ENCODE measurements at regions not wholly inside any gene's neighbourhood (a gene's known extent, or its start where the extent isn't known, plus 50 kb on each side); places are given as distances from the start of the nearest gene placed in this dataset.

DNA sequence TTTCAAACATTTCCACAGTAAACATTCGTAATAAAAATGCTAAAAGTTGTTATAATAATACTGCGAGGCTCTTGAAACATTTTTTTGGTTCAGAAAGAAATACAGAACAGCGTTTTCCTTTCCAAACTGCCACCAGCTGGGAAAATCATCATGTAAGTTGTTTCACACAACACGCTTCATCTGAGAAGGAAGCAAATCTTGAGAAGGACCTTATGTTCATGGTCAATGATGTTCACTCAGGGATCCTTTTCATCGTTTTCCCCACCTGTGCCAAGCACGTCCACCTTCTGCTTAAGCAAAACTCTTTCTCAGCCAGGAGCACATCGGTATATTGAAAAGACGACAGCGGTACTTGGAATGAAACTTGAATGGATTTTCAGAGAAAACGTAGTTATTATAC lies 274.5 kb upstream of the ELAC2 start:
- Mint-ChIP-seq H3K27me3 (no peaks in the 10 kb centered on the region), H3K9me3 (peaks cover 3% of the 10 kb centered on the region), H3K27ac (no peak overlapping the region), H3K36me3 (no peaks in the 10 kb centered on the region), H3K4me1 (no peaks in the 10 kb centered on the region), H3K4me3 (no peak overlapping the region)
- DNase-seq (ENCODE audit: low spot score in 2 of 2) (no peak), ATAC-seq (ENCODE audit: low read depth) (no peak)

DNA sequence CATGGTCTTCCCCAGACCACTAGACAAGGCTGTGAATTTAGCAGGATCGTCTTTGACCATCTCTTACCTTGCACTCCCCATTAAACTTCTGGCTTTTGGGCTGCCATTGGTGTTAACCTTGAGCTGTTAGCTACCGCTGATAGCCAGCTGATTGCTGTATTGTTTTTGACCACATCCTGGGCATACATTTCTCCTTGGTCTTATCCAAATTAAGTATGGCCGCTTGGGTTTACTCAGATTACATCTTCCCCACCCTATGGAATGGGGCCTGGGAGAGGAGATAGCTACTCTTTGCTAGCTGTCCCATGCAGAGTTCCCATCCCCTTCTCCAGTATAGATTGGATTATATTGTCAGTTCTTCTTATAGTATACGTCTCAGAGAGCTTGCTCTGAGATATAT lies 270.4 kb upstream of the ELAC2 start:
- DNase-seq (ENCODE audit: low spot score in 2 of 2) = no peak
- ATAC-seq (ENCODE audit: low read depth) = no peak
- Mint-ChIP-seq H3K4me1 (no peaks in the 10 kb centered on the region), H3K27ac (no peak overlapping the region), H3K4me3 (no peak overlapping the region), H3K36me3 (no peaks in the 10 kb centered on the region), H3K9me3 (no peaks in the 10 kb centered on the region), H3K27me3 (no peaks in the 10 kb centered on the region)

DNA sequence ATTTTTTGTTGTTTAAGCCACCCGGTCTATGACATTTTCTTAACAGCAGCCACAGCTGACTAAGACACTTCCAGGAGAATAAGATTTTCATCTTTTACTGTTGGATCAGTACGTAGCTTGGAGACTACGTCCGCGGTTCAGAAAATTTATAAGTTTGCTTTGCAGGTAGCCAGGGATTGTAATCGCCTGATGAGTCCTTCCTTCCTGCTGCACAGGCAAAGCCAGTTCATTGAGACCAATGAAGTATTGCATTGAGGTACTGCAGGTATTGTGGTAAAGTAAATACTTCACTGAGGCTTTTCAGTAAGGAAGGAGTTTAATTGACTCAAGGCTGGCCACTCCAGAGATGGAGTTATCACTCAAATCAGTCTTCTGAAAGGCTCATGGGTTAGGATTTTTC lies 269.4 kb upstream of the ELAC2 start:
- Mint-ChIP-seq H3K4me1 (no peaks in the 10 kb centered on the region), H3K9me3 (no peaks in the 10 kb centered on the region), H3K4me3 (no peak overlapping the region), H3K27ac (no peak overlapping the region), H3K36me3 (no peaks in the 10 kb centered on the region), H3K27me3 (no peaks in the 10 kb centered on the region)
- DNase-seq (ENCODE audit: low spot score in 2 of 2) = no peak
- ATAC-seq (ENCODE audit: low read depth) = no peak

DNA sequence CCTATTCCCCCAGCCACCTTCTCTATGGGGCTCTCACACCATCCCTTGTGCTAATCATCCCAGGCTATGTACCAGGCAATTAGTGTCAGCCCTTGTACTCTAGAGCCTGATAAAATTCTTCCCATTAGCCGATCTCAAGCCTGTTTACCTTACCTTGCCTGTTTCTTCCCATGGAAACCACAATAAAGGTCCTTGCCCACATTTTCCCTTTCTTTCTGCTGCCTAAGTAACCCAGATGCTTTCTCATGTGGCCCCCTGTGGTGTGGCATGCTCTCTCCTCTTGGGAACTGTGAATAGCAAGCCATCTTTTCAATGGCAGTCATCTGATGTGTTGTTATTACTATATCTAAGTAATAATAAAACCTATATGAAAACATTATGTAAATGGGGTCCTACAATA lies 265.8 kb upstream of the ELAC2 start:
- Mint-ChIP-seq H3K36me3 (no peaks in the 10 kb centered on the region), H3K27ac (no peak overlapping the region), H3K4me3 (no peak overlapping the region), H3K27me3 (no peaks in the 10 kb centered on the region), H3K9me3 (no peaks in the 10 kb centered on the region), H3K4me1 (no peaks in the 10 kb centered on the region)
- no peak for DNase-seq (ENCODE audit: low spot score in 2 of 2)
- no peak for ATAC-seq (ENCODE audit: low read depth)

DNA sequence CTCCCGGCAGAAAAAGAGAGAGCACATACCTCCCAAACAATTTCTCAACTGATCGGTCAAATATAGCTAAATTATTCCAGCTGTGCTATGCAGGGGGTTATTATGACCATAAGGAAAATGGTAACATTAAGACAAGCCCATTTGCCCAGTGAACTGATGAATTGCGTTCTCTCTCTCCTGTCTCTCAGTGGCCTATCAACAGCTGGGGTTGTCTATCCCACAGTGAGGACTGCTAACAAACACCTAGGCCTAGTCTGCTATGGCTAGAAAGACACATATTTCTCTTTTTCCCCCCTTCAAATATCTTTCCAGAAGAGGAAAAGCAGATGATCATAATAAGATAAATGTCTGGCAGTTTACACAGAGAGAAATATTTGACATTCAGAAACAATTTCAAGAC lies 263.8 kb upstream of the ELAC2 start:
- no peak for DNase-seq (ENCODE audit: low spot score in 2 of 2)
- no peaks in the 10 kb centered on the region for H3K36me3 Mint-ChIP-seq
- H3K4me1 Mint-ChIP-seq = no peaks in the 10 kb centered on the region
- ATAC-seq (ENCODE audit: low read depth) = no peak
- no peak overlapping the region for H3K27ac Mint-ChIP-seq
- no peaks in the 10 kb centered on the region for H3K27me3 Mint-ChIP-seq
- no peak overlapping the region for H3K4me3 Mint-ChIP-seq
- no peaks in the 10 kb centered on the region for H3K9me3 Mint-ChIP-seq

DNA sequence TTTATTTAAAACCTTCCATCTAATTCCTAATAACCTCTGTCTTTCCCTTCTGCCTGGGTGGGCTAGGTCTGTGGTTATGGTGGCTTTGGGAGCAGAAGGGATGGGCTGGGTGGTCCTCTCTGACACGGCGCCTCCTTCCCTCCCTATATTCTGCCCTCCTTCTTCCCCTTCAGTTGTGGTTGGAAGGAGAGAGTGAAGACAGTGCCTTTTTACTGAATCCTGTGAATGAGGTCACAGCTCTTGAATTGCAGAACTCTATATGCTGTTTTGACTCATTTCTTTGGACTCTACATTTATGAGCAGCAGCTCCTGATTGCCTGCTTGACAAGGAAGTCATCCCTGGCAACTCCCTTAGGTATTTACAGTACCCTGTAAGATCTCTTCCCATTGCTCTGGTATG lies 256.0 kb upstream of the ELAC2 start:
- ATAC-seq (ENCODE audit: low read depth) (no peak), DNase-seq (ENCODE audit: low spot score in 2 of 2) (no peak)
- H3K27ac Mint-ChIP-seq = no peak overlapping the region
- no peak overlapping the region for H3K4me3 Mint-ChIP-seq
- H3K36me3 Mint-ChIP-seq = no peaks in the 10 kb centered on the region
- no peaks in the 10 kb centered on the region for H3K9me3 Mint-ChIP-seq
- peaks cover 2% of the 10 kb centered on the region for H3K27me3 Mint-ChIP-seq
- no peaks in the 10 kb centered on the region for H3K4me1 Mint-ChIP-seq

DNA sequence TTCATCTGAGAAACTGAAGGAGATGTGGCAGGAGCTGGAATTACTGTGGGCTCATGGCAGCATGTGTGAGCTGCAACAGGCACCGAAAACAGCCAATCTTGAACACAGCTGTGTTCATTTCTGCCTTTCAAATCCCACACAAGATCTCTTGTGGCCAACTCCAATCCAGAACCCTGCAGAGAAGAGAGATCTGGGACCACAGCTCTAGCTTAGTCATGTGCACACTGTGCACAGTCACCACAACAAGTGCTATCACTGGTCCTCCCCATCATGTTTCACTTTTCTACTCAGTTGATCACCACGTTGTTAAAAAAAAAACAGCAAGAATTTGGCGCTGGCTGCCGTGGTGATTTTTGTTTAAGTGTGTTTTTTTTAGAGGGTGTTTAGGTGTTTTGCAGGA lies 254.5 kb upstream of the ELAC2 start:
- H3K4me3 Mint-ChIP-seq = no peak overlapping the region
- H3K9me3 Mint-ChIP-seq = no peaks in the 10 kb centered on the region
- H3K27ac Mint-ChIP-seq = no peak overlapping the region
- DNase-seq (ENCODE audit: low spot score in 2 of 2) = no peak
- ATAC-seq (ENCODE audit: low read depth) = no peak
- peaks cover 4% of the 10 kb centered on the region for H3K27me3 Mint-ChIP-seq
- no peaks in the 10 kb centered on the region for H3K36me3 Mint-ChIP-seq
- H3K4me1 Mint-ChIP-seq = no peaks in the 10 kb centered on the region

DNA sequence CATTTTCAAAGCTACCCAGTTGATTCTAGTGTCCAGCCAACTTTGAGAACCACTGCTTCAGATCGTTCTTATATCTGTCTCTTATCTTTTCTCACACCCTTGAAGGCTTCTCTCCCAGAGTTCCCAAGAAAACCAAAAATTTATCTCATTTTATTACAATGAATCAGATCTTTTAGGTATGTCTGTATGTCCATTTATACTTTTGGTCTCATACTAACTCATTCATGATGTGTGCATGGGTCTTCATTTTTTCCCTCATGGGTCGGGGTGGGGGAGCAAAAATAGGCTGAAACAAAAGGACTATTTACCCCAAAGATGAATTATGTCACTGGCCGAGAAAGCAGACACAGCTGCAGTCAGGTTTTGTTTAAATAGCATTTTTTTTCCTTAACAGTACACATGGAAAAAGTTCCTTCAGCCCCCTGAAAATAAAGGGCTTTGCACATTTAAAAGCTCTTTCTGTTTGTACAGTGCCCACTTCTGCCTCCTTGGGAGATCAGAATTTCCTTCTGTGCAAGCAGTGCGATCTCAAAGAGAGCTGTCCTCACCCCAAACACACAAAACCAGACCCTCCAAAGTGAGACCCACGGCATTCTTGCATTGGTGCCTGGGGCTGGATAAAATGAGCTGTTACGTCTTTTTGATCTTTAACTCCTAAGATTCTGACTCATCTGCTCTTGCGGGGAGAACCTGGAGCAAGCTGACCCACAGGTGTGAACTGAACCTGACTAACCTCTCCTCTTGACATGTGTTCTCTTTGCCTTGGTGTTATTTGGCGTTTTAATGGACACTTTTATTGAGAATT lies 251.2 kb upstream of the ELAC2 start:
- no peaks in the 10 kb centered on the region for H3K4me1 Mint-ChIP-seq
- no peak overlapping the region for H3K27ac Mint-ChIP-seq
- DNase-seq (ENCODE audit: low spot score in 2 of 2) (no peak), ATAC-seq (ENCODE audit: low read depth) (no peak)
- no peaks in the 10 kb centered on the region for H3K36me3 Mint-ChIP-seq
- H3K27me3 Mint-ChIP-seq = peaks cover 4% of the 10 kb centered on the region
- no peaks in the 10 kb centered on the region for H3K9me3 Mint-ChIP-seq
- H3K4me3 Mint-ChIP-seq = no peak overlapping the region

DNA sequence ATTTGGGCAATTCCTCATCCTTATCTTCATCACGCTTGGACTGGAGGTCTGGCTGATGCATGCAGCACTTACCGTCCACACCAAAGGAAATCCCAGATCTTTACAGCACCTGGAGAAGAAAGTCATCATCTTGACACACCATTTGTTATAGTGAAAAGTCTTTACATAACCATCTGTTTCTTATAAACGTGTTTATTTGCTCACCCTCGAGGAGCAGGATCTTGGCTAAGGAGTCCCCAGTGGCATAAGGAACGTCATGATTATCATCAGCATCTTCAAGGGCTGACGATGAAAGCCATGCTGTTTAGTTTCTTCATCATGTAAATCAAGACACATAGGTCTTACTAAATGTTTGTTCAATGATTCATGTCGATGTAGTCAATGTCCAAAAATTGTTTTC lies 248.8 kb upstream of the ELAC2 start:
- Mint-ChIP-seq H3K4me3 (no peak overlapping the region), H3K27me3 (peaks cover 4% of the 10 kb centered on the region), H3K4me1 (no peaks in the 10 kb centered on the region), H3K36me3 (no peaks in the 10 kb centered on the region), H3K9me3 (no peaks in the 10 kb centered on the region), H3K27ac (no peak overlapping the region)
- ATAC-seq (ENCODE audit: low read depth) (no peak), DNase-seq (ENCODE audit: low spot score in 2 of 2) (no peak)

DNA sequence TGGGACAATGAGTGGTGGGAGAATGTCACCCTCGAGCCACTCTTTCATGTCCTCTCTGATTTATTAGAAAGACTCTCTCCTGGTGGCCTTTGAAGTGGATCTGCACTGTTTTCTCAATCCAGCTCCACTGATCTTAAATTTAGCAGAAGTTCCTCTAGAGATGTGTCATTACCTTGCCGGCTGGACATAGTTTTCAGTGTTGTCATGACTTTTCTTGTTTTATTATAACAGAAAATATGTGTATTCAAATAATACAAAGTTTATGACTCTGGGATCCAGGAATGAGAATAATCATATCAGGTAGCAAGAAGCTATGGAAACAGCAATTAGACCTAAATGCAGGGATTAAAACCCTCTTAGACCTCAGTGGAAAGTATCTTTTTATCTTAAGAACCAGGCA lies 247.5 kb upstream of the ELAC2 start:
- ATAC-seq (ENCODE audit: low read depth) = no peak
- H3K27me3 Mint-ChIP-seq = peaks cover 4% of the 10 kb centered on the region
- H3K36me3 Mint-ChIP-seq = no peaks in the 10 kb centered on the region
- H3K4me3 Mint-ChIP-seq = no peak overlapping the region
- no peak overlapping the region for H3K27ac Mint-ChIP-seq
- H3K9me3 Mint-ChIP-seq = no peaks in the 10 kb centered on the region
- no peak for DNase-seq (ENCODE audit: low spot score in 2 of 2)
- H3K4me1 Mint-ChIP-seq = no peaks in the 10 kb centered on the region

DNA sequence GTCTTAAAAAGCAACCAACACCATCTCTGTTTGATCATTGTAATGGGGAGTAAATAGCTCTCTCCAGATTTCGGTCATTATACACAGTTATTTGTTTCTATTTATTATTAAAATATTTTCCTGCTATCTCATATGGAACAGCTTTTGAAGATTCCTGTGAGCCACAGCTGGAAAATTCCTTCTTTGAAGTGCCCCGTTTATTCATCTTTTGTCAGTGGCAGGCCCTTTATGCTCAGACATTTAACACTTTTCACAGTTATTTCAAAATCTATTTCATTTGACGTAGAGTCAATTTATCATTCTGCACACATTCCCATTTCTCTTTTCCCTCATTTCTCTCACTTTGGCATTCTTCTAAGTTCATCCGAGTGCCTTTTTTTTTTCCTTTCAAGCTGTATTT lies 245.9 kb upstream of the ELAC2 start:
- Mint-ChIP-seq H3K27ac (no peak overlapping the region), H3K27me3 (peaks cover 3% of the 10 kb centered on the region)

DNA sequence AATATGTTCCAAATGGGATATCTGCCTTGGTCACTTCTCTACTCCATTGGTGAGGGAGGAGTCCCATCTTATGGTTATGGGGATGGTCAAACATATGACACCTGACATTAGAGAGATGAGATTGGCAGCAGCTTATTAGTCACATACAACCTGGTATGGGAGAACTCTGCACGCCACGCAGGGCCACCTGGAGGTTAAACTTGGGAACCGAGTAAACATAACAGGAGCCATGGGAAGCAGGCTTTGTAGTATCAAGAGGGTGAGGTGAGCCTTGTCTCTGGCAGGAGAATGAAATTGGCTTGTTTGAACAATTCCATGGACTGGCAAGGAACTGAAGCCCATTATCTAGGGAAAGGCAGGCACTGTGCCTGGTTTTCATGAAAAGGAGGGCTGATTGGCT lies 238.7 kb upstream of the ELAC2 start:
- no peak for ATAC-seq (ENCODE audit: low read depth)
- no peak for DNase-seq (ENCODE audit: low spot score in 2 of 2)
- Mint-ChIP-seq H3K4me3 (no peak overlapping the region), H3K27ac (no peak overlapping the region), H3K36me3 (no peaks in the 10 kb centered on the region), H3K9me3 (peaks cover 1% of the 10 kb centered on the region), H3K27me3 (peaks cover 1% of the 10 kb centered on the region), H3K4me1 (no peaks in the 10 kb centered on the region)

More for the DNA sequence above, 245.9 kb upstream of the ELAC2 start:
- ATAC-seq (ENCODE audit: low read depth) (no peak), DNase-seq (ENCODE audit: low spot score in 2 of 2) (no peak)
- no peaks in the 10 kb centered on the region for H3K9me3 Mint-ChIP-seq
- no peaks in the 10 kb centered on the region for H3K36me3 Mint-ChIP-seq
- no peak overlapping the region for H3K4me3 Mint-ChIP-seq
- H3K4me1 Mint-ChIP-seq = no peaks in the 10 kb centered on the region

DNA sequence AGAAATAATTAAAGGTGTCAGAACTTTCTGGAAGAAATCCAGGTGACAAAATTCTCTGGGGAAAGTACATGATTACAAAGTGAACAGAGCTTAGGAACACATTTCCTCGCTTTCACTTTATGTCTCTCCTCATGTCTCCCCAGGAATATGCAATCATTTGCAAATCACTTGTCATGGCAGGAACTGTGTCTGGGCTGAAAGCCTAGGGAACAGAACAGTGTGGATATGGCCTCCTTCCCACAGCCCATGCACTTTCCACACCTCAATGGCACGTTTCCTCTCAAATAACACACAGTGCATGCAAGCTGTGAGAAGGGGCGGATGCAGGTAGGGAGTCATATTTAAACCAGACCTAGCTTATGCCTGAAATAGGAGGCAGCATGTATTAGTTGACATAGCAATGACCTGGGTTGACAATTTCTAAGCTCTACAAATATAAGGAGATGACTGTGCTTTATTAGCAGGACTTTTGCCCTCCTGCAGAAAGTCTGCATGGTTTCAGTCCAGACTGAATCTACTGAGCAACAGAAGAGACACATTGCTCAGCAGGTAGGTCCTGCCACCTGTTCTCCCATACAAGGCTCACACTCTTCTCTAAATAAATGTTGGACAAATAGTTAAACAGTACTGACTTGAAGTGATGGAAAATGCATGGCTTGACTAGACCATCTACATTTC lies 236.0 kb upstream of the ELAC2 start:
- no peak overlapping the region for H3K27ac Mint-ChIP-seq
- H3K27me3 Mint-ChIP-seq = peaks cover 1% of the 10 kb centered on the region
- H3K36me3 Mint-ChIP-seq = no peaks in the 10 kb centered on the region
- H3K9me3 Mint-ChIP-seq = peaks cover 1% of the 10 kb centered on the region
- no peak for ATAC-seq (ENCODE audit: low read depth)
- H3K4me3 Mint-ChIP-seq = no peak overlapping the region
- no peaks in the 10 kb centered on the region for H3K4me1 Mint-ChIP-seq
- no peak for DNase-seq (ENCODE audit: low spot score in 2 of 2)

DNA sequence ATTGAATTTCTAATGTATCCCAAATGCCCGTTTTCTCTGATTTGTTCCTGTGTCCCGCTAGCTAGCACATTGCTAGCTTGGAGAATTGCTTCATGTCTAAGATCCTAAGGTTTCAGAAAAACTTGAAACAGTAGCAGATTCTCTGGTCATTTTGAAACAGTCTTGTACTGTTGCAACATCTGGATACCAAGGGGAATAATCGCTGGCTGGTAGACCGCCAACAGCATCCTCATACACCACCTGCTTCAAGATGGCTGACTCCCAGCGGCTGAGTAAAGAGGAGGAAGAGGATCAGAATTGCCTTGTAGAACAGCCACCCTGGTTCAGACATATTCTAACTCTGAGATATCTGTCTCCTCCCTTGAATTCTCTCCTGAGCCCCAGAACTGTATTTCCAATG lies 226.7 kb upstream of the ELAC2 start:
- H3K4me1 Mint-ChIP-seq = no peaks in the 10 kb centered on the region
- no peaks in the 10 kb centered on the region for H3K36me3 Mint-ChIP-seq
- no peak overlapping the region for H3K27ac Mint-ChIP-seq
- H3K4me3 Mint-ChIP-seq = no peak overlapping the region
- peaks cover 4% of the 10 kb centered on the region for H3K9me3 Mint-ChIP-seq
- ATAC-seq (ENCODE audit: low read depth) (no peak), DNase-seq (ENCODE audit: low spot score in 2 of 2) (no peak)
- peaks cover 10% of the 10 kb centered on the region for H3K27me3 Mint-ChIP-seq

DNA sequence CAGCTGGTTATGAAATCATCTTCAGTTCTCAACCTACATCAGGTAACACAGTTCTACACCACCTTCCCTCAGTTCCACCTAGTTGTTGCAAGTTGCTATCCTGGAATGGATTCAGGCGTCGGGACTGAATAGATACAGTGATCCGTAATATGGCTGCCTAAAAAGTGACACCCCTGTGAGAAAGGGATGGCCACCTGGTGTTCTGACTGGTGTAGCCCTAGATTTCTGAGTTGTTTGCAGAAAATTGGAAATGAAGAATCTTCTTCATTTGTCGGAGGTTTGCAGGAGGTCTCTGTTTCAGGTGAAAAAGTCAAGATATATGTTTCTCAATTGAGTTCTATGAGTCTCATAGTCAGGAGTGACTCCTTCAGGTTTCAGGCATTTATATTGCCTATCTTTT lies 225.8 kb upstream of the ELAC2 start:
- ATAC-seq (ENCODE audit: low read depth) = no peak
- no peaks in the 10 kb centered on the region for H3K4me1 Mint-ChIP-seq
- no peaks in the 10 kb centered on the region for H3K36me3 Mint-ChIP-seq
- no peak overlapping the region for H3K4me3 Mint-ChIP-seq
- H3K27ac Mint-ChIP-seq = no peak overlapping the region
- DNase-seq (ENCODE audit: low spot score in 2 of 2) = no peak
- peaks cover 3% of the 10 kb centered on the region for H3K9me3 Mint-ChIP-seq
- peaks cover 10% of the 10 kb centered on the region for H3K27me3 Mint-ChIP-seq
